OCI-LY3 (cell line): ENCODE measurements at regions not wholly inside any gene's neighbourhood (a gene's known extent, or its start where the extent isn't known, plus 50 kb on each side); places are given as distances from the start of the nearest gene placed in this dataset.
"Not testable (repeated sequence)": the region's sequence is repeated elsewhere in the genome, so short reads cannot be mapped to it uniquely, and the experiment has no call there.

Experiments
- CTCF ChIP-seq: fragments of 200-600, 300-600 bp; sonication (generic); IDR thresholded peaks from 2 replicates; pipeline ENCODE4 v1.5.1; 2014; ENCODE audit warnings: antibody characterized with exemption, low read length, low read depth
- EZH2phosphoT487 ChIP-seq: fragments of 200-600 bp; shearing (Covaris generic); IDR thresholded peaks from 2 replicates; pipeline ENCODE4 v1.6.1; 2018; ENCODE audit warnings: antibody characterized with exemption, mixed run types, low read depth

- TF ChIP-seq CTCF, EZH2phosphoT487: not testable (repeated sequence)
These were observed 326.9 kb upstream of the SPAG17 start for GRCh38 chr1:118511922-118512321.
